GM12865 (cell line): ENCODE measurements at regions not wholly inside any gene's neighbourhood (a gene's known extent, or its start where the extent isn't known, plus 50 kb on each side); places are given as distances from the start of the nearest gene placed in this dataset.
"Not testable (repeated sequence)": the region's sequence is repeated elsewhere in the genome, so short reads cannot be mapped to it uniquely, and the experiment has no call there.

Source experiments
- DNase-seq: peaks from one replicate; pipeline ENCODE4 v3.0.0; 2010; ENCODE audit warnings: low read depth
- H3K4me3 ChIP-seq: 2 replicates; pipeline ENCODE4 v1.5.1; 2011; ENCODE audit warnings: mild to moderate bottlenecking, low read depth, low read length, control low read depth
- TF ChIP-seq, protein P1 (sequence below): IDR thresholded peaks from 2 replicates; pipeline ENCODE4 v1.5.1; 2011; ENCODE audit warnings: low read length, control low read depth, low read depth, inconsistent platforms; ENCODE audit not compliant: insufficient read depth; ENCODE audit errors: missing control alignments

DNA sequence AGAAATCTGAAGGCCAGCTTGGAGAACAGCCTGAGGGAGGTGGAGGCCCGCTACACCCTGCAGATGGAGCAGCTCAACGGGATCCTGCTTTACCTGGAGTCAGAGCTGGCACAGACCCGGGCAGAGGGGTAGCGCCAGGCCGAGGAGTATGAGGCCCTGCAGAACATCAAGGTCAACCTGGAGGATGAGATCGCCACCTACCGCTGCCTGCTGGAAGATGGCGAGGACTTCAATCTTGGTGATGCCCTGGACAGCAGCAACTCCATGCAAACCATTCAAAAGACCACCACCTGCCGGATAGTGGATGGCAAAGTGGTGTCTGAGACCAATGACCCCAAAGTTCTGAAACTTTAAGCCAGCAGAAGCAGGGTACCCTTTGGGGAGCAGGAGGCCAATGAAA is 318.4 kb downstream of the ZFHX3 start:
- H3K4me3 ChIP-seq, DNase-seq: not testable (repeated sequence)

DNA sequence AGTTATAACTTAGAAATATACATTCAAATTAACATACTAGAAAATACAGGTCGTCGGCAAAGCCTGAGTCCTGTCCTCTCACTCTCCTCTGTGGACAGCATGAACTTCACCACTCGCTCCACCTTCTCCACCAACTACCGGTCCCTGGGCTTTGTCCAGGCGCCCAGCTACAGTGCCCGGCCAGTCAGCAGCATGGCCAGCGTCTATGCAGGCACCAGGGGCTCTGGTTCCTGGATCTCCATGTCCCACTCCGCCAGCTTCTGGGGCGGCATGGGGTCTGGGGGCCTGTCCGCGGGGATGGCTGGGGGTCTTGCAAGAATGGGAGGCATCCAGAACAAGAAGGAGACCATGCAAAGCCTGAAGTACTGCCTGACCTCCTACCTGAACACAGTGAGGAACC is 319.4 kb downstream of the ZFHX3 start:
- H3K4me3 ChIP-seq = no peak overlapping the region
- TF ChIP-seq, protein P1, sequence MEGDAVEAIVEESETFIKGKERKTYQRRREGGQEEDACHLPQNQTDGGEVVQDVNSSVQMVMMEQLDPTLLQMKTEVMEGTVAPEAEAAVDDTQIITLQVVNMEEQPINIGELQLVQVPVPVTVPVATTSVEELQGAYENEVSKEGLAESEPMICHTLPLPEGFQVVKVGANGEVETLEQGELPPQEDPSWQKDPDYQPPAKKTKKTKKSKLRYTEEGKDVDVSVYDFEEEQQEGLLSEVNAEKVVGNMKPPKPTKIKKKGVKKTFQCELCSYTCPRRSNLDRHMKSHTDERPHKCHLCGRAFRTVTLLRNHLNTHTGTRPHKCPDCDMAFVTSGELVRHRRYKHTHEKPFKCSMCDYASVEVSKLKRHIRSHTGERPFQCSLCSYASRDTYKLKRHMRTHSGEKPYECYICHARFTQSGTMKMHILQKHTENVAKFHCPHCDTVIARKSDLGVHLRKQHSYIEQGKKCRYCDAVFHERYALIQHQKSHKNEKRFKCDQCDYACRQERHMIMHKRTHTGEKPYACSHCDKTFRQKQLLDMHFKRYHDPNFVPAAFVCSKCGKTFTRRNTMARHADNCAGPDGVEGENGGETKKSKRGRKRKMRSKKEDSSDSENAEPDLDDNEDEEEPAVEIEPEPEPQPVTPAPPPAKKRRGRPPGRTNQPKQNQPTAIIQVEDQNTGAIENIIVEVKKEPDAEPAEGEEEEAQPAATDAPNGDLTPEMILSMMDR = no peak
- no peak for DNase-seq

- TF ChIP-seq, protein P1 = no peak
- no peak for DNase-seq
- H3K4me3 ChIP-seq = no peak overlapping the region
Observed at GRCh38 chr16:72727565-72727964, 320.4 kb downstream of the ZFHX3 start.

DNA sequence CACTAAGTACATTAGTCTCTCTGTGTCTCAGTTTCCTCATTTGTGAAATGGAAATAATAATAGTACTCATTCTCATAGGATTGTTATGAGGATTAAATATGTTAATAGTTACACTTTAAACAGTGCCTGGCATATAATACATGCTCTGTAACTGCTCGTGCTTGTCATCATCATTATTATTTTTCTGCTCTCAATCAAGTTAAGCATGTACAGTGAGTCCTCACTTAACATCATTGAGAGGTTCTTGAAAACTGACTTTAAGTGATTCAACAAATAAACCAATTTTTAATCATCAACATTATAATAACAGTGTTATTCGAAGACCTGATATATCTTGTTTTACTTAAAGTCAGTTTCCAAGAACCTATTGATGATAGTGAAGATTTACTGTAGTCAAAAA is 322.3 kb downstream of the ZFHX3 start:
- DNase-seq = no peak
- TF ChIP-seq, protein P1 = no peak
- H3K4me3 ChIP-seq = no peak overlapping the region

GRCh38 chr16:72723781-72724180 is 324.1 kb downstream of the ZFHX3 start:
- no peak for DNase-seq
- TF ChIP-seq, protein P1 = no peak

DNA sequence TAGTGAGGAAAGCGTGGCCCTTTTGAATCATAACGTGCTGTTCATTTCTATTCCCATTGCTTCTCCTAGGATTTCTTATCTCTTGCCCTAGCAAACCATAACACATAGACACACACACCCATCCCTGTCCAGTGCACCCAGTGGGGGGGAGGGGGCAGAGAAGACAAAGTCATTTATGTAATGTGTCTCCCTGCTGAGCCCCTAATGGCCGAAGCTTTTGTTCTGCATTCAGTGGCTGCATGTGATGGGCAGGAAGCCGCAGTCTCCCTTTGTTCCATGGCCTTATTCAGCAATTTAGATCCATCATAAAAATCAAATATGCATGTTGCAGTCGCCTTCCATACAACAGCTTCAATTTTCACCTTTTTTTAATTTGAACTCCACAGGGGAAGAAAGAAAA is 325.4 kb downstream of the ZFHX3 start:
- H3K4me3 ChIP-seq = no peak overlapping the region
- DNase-seq = no peak
- TF ChIP-seq, protein P1 = no peak

More at GRCh38 chr16:72723781-72724180, 324.1 kb downstream of the ZFHX3 start:
- H3K4me3 ChIP-seq = no peak overlapping the region

- no peak for DNase-seq
- TF ChIP-seq, protein P1 = no peak
Observed at GRCh38 chr16:72721981-72722380, 325.9 kb downstream of the ZFHX3 start.

More at GRCh38 chr16:72721981-72722380, 325.9 kb downstream of the ZFHX3 start:
- no peak overlapping the region for H3K4me3 ChIP-seq
